ENCODE measurements at regions not wholly inside any gene's neighbourhood (a gene's known extent, or its start where the extent isn't known, plus 50 kb on each side); places are given as distances from the start of the nearest gene placed in this dataset.

GRCh38 chr2:41691561-41691960 is 356.3 kb upstream of the PKDCC start:
- no peak overlapping the region for H3K27ac ChIP-seq
- H3K36me3 ChIP-seq: no peaks in the 10 kb centered on the region
- TF ChIP-seq POLR2AphosphoS5 (IDR thresholded peaks at IDR 0.05) (no peak), POLR2A (IDR thresholded peaks at IDR 0.05) (no peak), EP300 (IDR thresholded peaks at IDR 0.05) (no peak)
- no peak for ATAC-seq
- peaks cover 0 to 19% (median 0%) of the 10 kb centered on the region in 3 donors for H3K4me1 ChIP-seq
- WGBS, 2 donors (ENCODE audit: low coverage in 1 of 2): 73 to 86% methylated on average over 1 of the region's 1 CpG
- H3K9me3 ChIP-seq: no peaks in the 10 kb centered on the region
- H3K27me3 ChIP-seq: no peaks in the 10 kb centered on the region
- H3K4me3 ChIP-seq: no peak overlapping the region

- no peak for ATAC-seq
- no peaks in the 10 kb centered on the region for H3K9me3 ChIP-seq
- H3K27ac ChIP-seq: no peak overlapping the region
- TF ChIP-seq POLR2A (IDR thresholded peaks at IDR 0.05) (no peak), POLR2AphosphoS5 (IDR thresholded peaks at IDR 0.05) (no peak), CTCF (IDR thresholded peaks at IDR 0.05) (no peak), EP300 (IDR thresholded peaks at IDR 0.05) (no peak)
- no peaks in the 10 kb centered on the region for H3K36me3 ChIP-seq
- H3K27me3 ChIP-seq: no peaks in the 10 kb centered on the region
- H3K4me3 ChIP-seq: no peak overlapping the region
- H3K4me1 ChIP-seq: peaks cover 0 to 35% (median 0%) of the 10 kb centered on the region in 3 donors
- WGBS, 2 donors (ENCODE audit: low coverage in 1 of 2): 86 to 88% methylated on average over 3 of the region's 4 CpGs
These were observed 353.2 kb upstream of the PKDCC start for GRCh38 chr2:41694536-41695049.

- 59 to 66% methylated on average over 7 to 8 of the region's 8 CpGs for WGBS, 2 donors (ENCODE audit: low coverage in 1 of 2)
- H3K4me1 ChIP-seq: peaks cover 0 to 35% (median 0%) of the 10 kb centered on the region in 3 donors
- no peak for ATAC-seq
- TF ChIP-seq POLR2A (IDR thresholded peaks at IDR 0.05): no peak
- TF ChIP-seq POLR2AphosphoS5 (IDR thresholded peaks at IDR 0.05): no peak
- TF ChIP-seq EP300 (IDR thresholded peaks at IDR 0.05): no peak
- no peak for TF ChIP-seq CTCF (IDR thresholded peaks at IDR 0.05)
- H3K4me3 ChIP-seq: no peak overlapping the region
- no peaks in the 10 kb centered on the region for H3K36me3 ChIP-seq
- H3K27ac ChIP-seq: no peak overlapping the region
- no peaks in the 10 kb centered on the region for H3K9me3 ChIP-seq
- no peaks in the 10 kb centered on the region for H3K27me3 ChIP-seq
These were observed 352.4 kb upstream of the PKDCC start for GRCh38 chr2:41695198-41696113.

- H3K4me3 ChIP-seq: no peak overlapping the region
- ATAC-seq: no peak
- H3K9me3 ChIP-seq: no peaks in the 10 kb centered on the region
- peaks cover 0 to 35% (median 0%) of the 10 kb centered on the region in 3 donors for H3K4me1 ChIP-seq
- no peaks in the 10 kb centered on the region for H3K27me3 ChIP-seq
- H3K36me3 ChIP-seq: no peaks in the 10 kb centered on the region
- no peak overlapping the region for H3K27ac ChIP-seq
- WGBS, 2 donors (ENCODE audit: low coverage in 1 of 2): no CpG with 5 or more reads among the region's 36 CpGs
- TF ChIP-seq POLR2AphosphoS5 (IDR thresholded peaks at IDR 0.05) (no peak), EP300 (IDR thresholded peaks at IDR 0.05) (no peak), CTCF (IDR thresholded peaks at IDR 0.05) (no peak), POLR2A (IDR thresholded peaks at IDR 0.05) (no peak)
These were observed 350.4 kb upstream of the PKDCC start for GRCh38 chr2:41697389-41697788.

GRCh38 chr2:41698678-41699422 is 349.0 kb upstream of the PKDCC start:
- WGBS, 2 donors (ENCODE audit: low coverage in 1 of 2): 29% methylated on average over 7 to 16 of the region's 18 CpGs
- Histone ChIP-seq H3K9me3 (no peaks in the 10 kb centered on the region), H3K27ac (no peak overlapping the region), H3K4me3 (peak overlapping the region in 1 of 2 donors; percentile 24), H3K27me3 (no peaks in the 10 kb centered on the region), H3K36me3 (no peaks in the 10 kb centered on the region), H3K4me1 (peaks cover 0 to 35% (median 0%) of the 10 kb centered on the region in 3 donors)
- TF ChIP-seq CTCF (IDR thresholded peaks at IDR 0.05) (peak; percentile 59 to 90 (median 66)), POLR2A (IDR thresholded peaks at IDR 0.05) (no peak), POLR2AphosphoS5 (IDR thresholded peaks at IDR 0.05) (no peak), EP300 (IDR thresholded peaks at IDR 0.05) (no peak)
- ATAC-seq: no peak
